ENCODE measurements at regions not wholly inside any gene's neighbourhood (a gene's known extent, or its start where the extent isn't known, plus 50 kb on each side); places are given as distances from the start of the nearest gene placed in this dataset.

DNA sequence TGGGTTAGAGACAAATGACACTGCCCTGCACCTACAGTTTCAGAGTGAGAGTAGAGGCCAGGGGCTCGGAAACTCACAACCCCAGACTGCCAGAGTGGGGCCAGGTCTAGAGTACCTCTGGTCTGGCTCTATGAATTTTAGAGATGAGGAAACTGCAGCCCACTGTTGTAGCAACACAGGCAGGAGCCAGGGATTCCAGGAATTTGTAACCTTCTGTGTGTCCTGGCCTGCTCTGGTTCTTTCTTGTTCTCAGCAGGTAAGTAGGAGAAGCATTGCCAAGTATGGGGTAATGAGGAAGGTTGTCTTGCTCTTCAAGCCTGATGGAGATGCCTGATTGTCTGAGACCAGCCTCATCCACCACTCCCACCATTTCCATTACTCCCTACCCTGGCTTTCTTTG, 221.8 kb downstream of the UACA start:
- no peak overlapping the region for H3K4me3 ChIP-seq (ENCODE audit: low read depth in 1 of 2, low read length in 2 of 2)
- H3K36me3 ChIP-seq (ENCODE audit: control insufficient read depth in 1 of 2, insufficient read depth in 2 of 2, low read length in 2 of 2) = no peaks in the 10 kb centered on the region
- H3K27me3 ChIP-seq (ENCODE audit: low read depth, low read length) = no peaks in the 10 kb centered on the region
- H3K9me3 ChIP-seq (ENCODE audit: control insufficient read depth in 1 of 2, low read length in 2 of 2) = no peaks in the 10 kb centered on the region
- H3K27ac ChIP-seq (ENCODE audit: low read length) = no peak overlapping the region
- no peaks in the 10 kb centered on the region for H3K4me1 ChIP-seq (ENCODE audit: control insufficient read depth in 1 of 2, insufficient read depth in 2 of 2, low read length in 2 of 2)

DNA sequence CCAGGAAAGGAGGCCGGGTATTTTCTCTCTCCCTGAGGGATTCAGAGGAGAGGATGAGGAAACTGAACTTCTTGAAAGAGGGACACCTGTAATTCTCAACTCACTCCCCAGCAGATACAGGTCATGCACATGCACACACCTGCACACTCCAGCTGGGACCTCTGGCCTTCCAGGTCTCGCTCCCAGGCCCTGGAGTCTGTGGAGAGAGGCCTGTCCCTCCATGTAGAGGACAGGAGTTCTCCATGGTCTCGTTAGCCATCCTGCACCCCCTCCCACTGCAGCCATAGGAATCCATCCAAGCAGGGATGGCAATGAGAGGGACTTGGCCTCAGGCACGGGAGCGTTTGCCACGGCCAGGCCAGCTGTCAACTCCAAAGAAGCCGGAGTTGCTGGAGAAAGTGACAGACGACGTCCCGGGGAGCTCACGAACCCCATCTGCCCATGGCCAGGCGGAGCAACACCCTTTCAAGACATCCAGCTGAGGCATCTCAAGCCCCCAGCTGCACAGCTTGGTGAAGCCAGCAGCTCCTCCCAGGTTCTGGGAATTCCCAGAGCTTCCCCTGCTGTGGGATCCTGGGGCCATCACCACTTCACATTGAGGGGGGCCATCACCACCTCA, 223.3 kb downstream of the UACA start:
- Histone ChIP-seq H3K9me3 (ENCODE audit: control insufficient read depth in 1 of 2, low read length in 2 of 2) (no peaks in the 10 kb centered on the region), H3K4me1 (ENCODE audit: control insufficient read depth in 1 of 2, insufficient read depth in 2 of 2, low read length in 2 of 2) (no peaks in the 10 kb centered on the region), H3K4me3 (ENCODE audit: low read depth in 1 of 2, low read length in 2 of 2) (no peak overlapping the region), H3K27me3 (ENCODE audit: low read depth, low read length) (no peaks in the 10 kb centered on the region), H3K36me3 (ENCODE audit: control insufficient read depth in 1 of 2, insufficient read depth in 2 of 2, low read length in 2 of 2) (no peaks in the 10 kb centered on the region), H3K27ac (ENCODE audit: low read length) (no peak overlapping the region)

DNA sequence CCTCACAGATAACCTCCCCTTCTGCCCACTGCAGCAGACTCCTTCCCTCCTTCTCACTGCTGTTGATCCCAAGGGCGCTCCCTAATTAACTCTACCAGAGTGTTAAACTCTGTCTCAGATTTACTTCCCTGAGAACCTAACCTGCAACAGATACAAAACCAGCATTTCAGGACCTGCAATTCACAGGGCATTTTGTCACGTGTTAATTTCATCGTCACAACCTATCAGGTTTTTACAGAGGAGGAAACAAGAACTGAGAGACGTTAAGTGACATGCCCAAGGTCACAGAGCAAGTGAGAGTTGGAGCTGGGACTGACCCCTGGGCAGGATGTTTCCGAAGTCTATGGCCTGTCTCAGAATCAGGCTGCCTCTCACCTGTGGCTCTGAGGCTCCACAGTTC, 223.9 kb downstream of the UACA start:
- no peak overlapping the region for H3K27ac ChIP-seq (ENCODE audit: low read length)
- H3K4me3 ChIP-seq (ENCODE audit: low read depth in 1 of 2, low read length in 2 of 2) = no peak overlapping the region
- no peaks in the 10 kb centered on the region for H3K4me1 ChIP-seq (ENCODE audit: control insufficient read depth in 1 of 2, insufficient read depth in 2 of 2, low read length in 2 of 2)
- no peaks in the 10 kb centered on the region for H3K9me3 ChIP-seq (ENCODE audit: control insufficient read depth in 1 of 2, low read length in 2 of 2)
- H3K27me3 ChIP-seq (ENCODE audit: low read depth, low read length) = no peaks in the 10 kb centered on the region
- H3K36me3 ChIP-seq (ENCODE audit: control insufficient read depth in 1 of 2, insufficient read depth in 2 of 2, low read length in 2 of 2) = no peaks in the 10 kb centered on the region

DNA sequence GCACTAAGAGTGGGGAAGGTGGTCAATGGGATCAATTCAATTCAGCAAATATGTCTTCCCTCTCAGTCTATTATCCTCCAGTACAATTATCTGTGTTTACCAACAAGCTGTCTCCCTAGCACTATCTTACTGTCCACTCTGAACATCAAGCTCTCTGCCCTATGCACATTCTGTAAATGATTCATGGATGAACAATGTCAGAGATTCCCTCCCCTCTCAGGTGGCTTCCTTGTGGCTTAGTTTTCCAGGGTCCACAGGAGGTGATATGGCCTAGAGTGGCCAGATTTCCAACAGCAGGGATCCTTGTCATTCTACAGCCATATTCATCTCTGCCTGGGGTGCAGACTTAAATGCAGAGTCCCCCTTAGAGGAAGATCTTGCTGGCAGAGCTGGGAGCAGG, 225.1 kb downstream of the UACA start:
- H3K27me3 ChIP-seq (ENCODE audit: low read depth, low read length) = no peaks in the 10 kb centered on the region
- no peaks in the 10 kb centered on the region for H3K9me3 ChIP-seq (ENCODE audit: control insufficient read depth in 1 of 2, low read length in 2 of 2)
- no peaks in the 10 kb centered on the region for H3K4me1 ChIP-seq (ENCODE audit: control insufficient read depth in 1 of 2, insufficient read depth in 2 of 2, low read length in 2 of 2)
- no peak overlapping the region for H3K4me3 ChIP-seq (ENCODE audit: low read depth in 1 of 2, low read length in 2 of 2)
- no peaks in the 10 kb centered on the region for H3K36me3 ChIP-seq (ENCODE audit: control insufficient read depth in 1 of 2, insufficient read depth in 2 of 2, low read length in 2 of 2)
- no peak overlapping the region for H3K27ac ChIP-seq (ENCODE audit: low read length)

DNA sequence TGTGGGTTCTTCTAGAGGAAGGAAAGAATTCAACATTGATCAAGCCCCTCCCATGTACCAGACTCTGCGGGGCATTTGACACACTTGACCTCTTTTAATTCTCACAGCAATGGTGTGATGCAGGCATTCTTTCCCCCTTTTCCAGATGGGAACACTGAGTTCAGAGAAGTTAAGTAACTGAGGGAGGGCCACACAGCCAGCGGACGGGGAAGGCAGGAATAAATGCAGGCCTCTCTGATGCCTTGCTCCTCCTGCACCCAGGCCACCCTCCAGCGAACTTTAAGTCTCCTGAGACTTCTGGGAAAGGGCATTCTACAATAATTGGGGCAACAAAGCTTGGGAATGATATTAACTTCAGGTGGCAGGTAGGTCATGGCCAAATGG, 227.4 kb downstream of the UACA start:
- Histone ChIP-seq H3K4me1 (ENCODE audit: control insufficient read depth in 1 of 2, insufficient read depth in 2 of 2, low read length in 2 of 2) (no peaks in the 10 kb centered on the region), H3K27me3 (ENCODE audit: low read depth, low read length) (no peaks in the 10 kb centered on the region), H3K36me3 (ENCODE audit: control insufficient read depth in 1 of 2, insufficient read depth in 2 of 2, low read length in 2 of 2) (no peaks in the 10 kb centered on the region), H3K27ac (ENCODE audit: low read length) (no peak overlapping the region), H3K9me3 (ENCODE audit: control insufficient read depth in 1 of 2, low read length in 2 of 2) (no peaks in the 10 kb centered on the region), H3K4me3 (ENCODE audit: low read depth in 1 of 2, low read length in 2 of 2) (no peak overlapping the region)

- Histone ChIP-seq H3K4me3 (ENCODE audit: low read depth in 1 of 2, low read length in 2 of 2) (no peak overlapping the region), H3K27me3 (ENCODE audit: low read depth, low read length) (no peaks in the 10 kb centered on the region), H3K9me3 (ENCODE audit: control insufficient read depth in 1 of 2, low read length in 2 of 2) (no peaks in the 10 kb centered on the region), H3K36me3 (ENCODE audit: control insufficient read depth in 1 of 2, insufficient read depth in 2 of 2, low read length in 2 of 2) (no peaks in the 10 kb centered on the region), H3K4me1 (ENCODE audit: control insufficient read depth in 1 of 2, insufficient read depth in 2 of 2, low read length in 2 of 2) (no peaks in the 10 kb centered on the region), H3K27ac (ENCODE audit: low read length) (no peak overlapping the region)
Measured at GRCh38 chr15:70535071-70535954, 228.0 kb downstream of the UACA start.

GRCh38 chr15:70533931-70534742, 229.2 kb downstream of the UACA start:
- no peak overlapping the region for H3K27ac ChIP-seq (ENCODE audit: low read length)
- no peaks in the 10 kb centered on the region for H3K9me3 ChIP-seq (ENCODE audit: control insufficient read depth in 1 of 2, low read length in 2 of 2)
- no peak overlapping the region for H3K4me3 ChIP-seq (ENCODE audit: low read depth in 1 of 2, low read length in 2 of 2)

GRCh38 chr15:70532531-70533186, 230.7 kb downstream of the UACA start:
- H3K4me1 ChIP-seq (ENCODE audit: control insufficient read depth in 1 of 2, insufficient read depth in 2 of 2, low read length in 2 of 2) = no peaks in the 10 kb centered on the region
- H3K27ac ChIP-seq (ENCODE audit: low read length) = no peak overlapping the region
- H3K27me3 ChIP-seq (ENCODE audit: low read depth, low read length) = no peaks in the 10 kb centered on the region
- H3K4me3 ChIP-seq (ENCODE audit: low read depth in 1 of 2, low read length in 2 of 2) = no peak overlapping the region
- H3K36me3 ChIP-seq (ENCODE audit: control insufficient read depth in 1 of 2, insufficient read depth in 2 of 2, low read length in 2 of 2) = no peaks in the 10 kb centered on the region
- H3K9me3 ChIP-seq (ENCODE audit: control insufficient read depth in 1 of 2, low read length in 2 of 2) = no peaks in the 10 kb centered on the region

More at GRCh38 chr15:70533931-70534742, 229.2 kb downstream of the UACA start:
- Histone ChIP-seq H3K36me3 (ENCODE audit: control insufficient read depth in 1 of 2, insufficient read depth in 2 of 2, low read length in 2 of 2) (no peaks in the 10 kb centered on the region), H3K4me1 (ENCODE audit: control insufficient read depth in 1 of 2, insufficient read depth in 2 of 2, low read length in 2 of 2) (no peaks in the 10 kb centered on the region), H3K27me3 (ENCODE audit: low read depth, low read length) (no peaks in the 10 kb centered on the region)

- Histone ChIP-seq H3K9me3 (ENCODE audit: control insufficient read depth in 1 of 2, low read length in 2 of 2) (no peaks in the 10 kb centered on the region), H3K4me3 (ENCODE audit: low read depth in 1 of 2, low read length in 2 of 2) (no peak overlapping the region), H3K4me1 (ENCODE audit: control insufficient read depth in 1 of 2, insufficient read depth in 2 of 2, low read length in 2 of 2) (no peaks in the 10 kb centered on the region), H3K27me3 (ENCODE audit: low read depth, low read length) (no peaks in the 10 kb centered on the region), H3K27ac (ENCODE audit: low read length) (no peak overlapping the region), H3K36me3 (ENCODE audit: control insufficient read depth in 1 of 2, insufficient read depth in 2 of 2, low read length in 2 of 2) (no peaks in the 10 kb centered on the region)
Measured at GRCh38 chr15:70531576-70531975, 231.8 kb downstream of the UACA start.

GRCh38 chr15:70530906-70531305, 232.5 kb downstream of the UACA start:
- H3K36me3 ChIP-seq (ENCODE audit: control insufficient read depth in 1 of 2, insufficient read depth in 2 of 2, low read length in 2 of 2) = no peaks in the 10 kb centered on the region
- no peak overlapping the region for H3K4me3 ChIP-seq (ENCODE audit: low read depth in 1 of 2, low read length in 2 of 2)

GRCh38 chr15:70530503-70530902, 232.9 kb downstream of the UACA start:
- H3K4me3 ChIP-seq (ENCODE audit: low read depth in 1 of 2, low read length in 2 of 2) = no peak overlapping the region
- H3K27me3 ChIP-seq (ENCODE audit: low read depth, low read length) = no peaks in the 10 kb centered on the region
- no peak overlapping the region for H3K27ac ChIP-seq (ENCODE audit: low read length)
- no peaks in the 10 kb centered on the region for H3K4me1 ChIP-seq (ENCODE audit: control insufficient read depth in 1 of 2, insufficient read depth in 2 of 2, low read length in 2 of 2)
- H3K36me3 ChIP-seq (ENCODE audit: control insufficient read depth in 1 of 2, insufficient read depth in 2 of 2, low read length in 2 of 2) = no peaks in the 10 kb centered on the region
- H3K9me3 ChIP-seq (ENCODE audit: control insufficient read depth in 1 of 2, low read length in 2 of 2) = no peaks in the 10 kb centered on the region

More at GRCh38 chr15:70530906-70531305, 232.5 kb downstream of the UACA start:
- Histone ChIP-seq H3K9me3 (ENCODE audit: control insufficient read depth in 1 of 2, low read length in 2 of 2) (no peaks in the 10 kb centered on the region), H3K27me3 (ENCODE audit: low read depth, low read length) (no peaks in the 10 kb centered on the region), H3K4me1 (ENCODE audit: control insufficient read depth in 1 of 2, insufficient read depth in 2 of 2, low read length in 2 of 2) (no peaks in the 10 kb centered on the region), H3K27ac (ENCODE audit: low read length) (no peak overlapping the region)

All from muscle layer of duodenum (tissue), 2 donors.